ENCODE measurements at regions not wholly inside any gene's neighbourhood (a gene's known extent, or its start where the extent isn't known, plus 50 kb on each side); places are given as distances from the start of the nearest gene placed in this dataset.

- no peak overlapping the region for H3K14ac ChIP-seq (ENCODE audit: insufficient read length)
- no peak for FAIRE-seq
- no peak overlapping the region for H3K4me2 ChIP-seq (ENCODE audit: insufficient read depth in 1 of 2, low read depth in 2 of 2, low read length in 2 of 2)
- no peak overlapping the region for H3K27ac ChIP-seq (ENCODE audit: low read depth, low read length)
- H3K9ac ChIP-seq (replicated peaks in 1 of 4; ENCODE audit: extremely low read depth in 1 of 4, low read depth in 3 of 4, low read length in 3 of 4): no peak overlapping the region
- H2AK5ac ChIP-seq (ENCODE audit: low read depth, low read length): no peak overlapping the region
- H2BK120ac ChIP-seq (replicated peaks; ENCODE audit: low read depth, low read length): no peak overlapping the region
- no peaks in the 10 kb centered on the region for H3K36me3 ChIP-seq (ENCODE audit: control insufficient read depth in 2 of 4, insufficient read depth in 4 of 4, low read length in 3 of 4)
- H3K4me1 ChIP-seq (replicated peaks in 1 of 4; ENCODE audit: control insufficient read depth in 3 of 4, insufficient read depth in 4 of 4, low read length in 3 of 4): peaks cover 0 to 3% (median 0%) of the 10 kb centered on the region in 4 experiments; a peak in 1 of 7 replicates
- H2BK12ac ChIP-seq (ENCODE audit: low read depth, low read length): no peak overlapping the region
- no peak overlapping the region for H3K4ac ChIP-seq (replicated peaks; ENCODE audit: insufficient read length, low read depth, low read length)
- WGBS, 2 experiments (ENCODE audit: extremely low coverage in 1 of 2, insufficient coverage in 1 of 2, insufficient read length in 1 of 2, insufficient replicate concordance in 2 of 2, low coverage in 1 of 2, low lambda C conversion rate in 2 of 2, missing lambda C conversion rate in 1 of 2): 88% methylated on average over 13 of the region's 13 CpGs; no CpG with 5 or more reads in 1 of the 2 experiments
- DNase-seq (ENCODE audit: low read depth in 1 of 2, low spot score in 2 of 2): no peak
- no peak for TF ChIP-seq RFX5 (IDR thresholded peaks at IDR 0.05; ENCODE audit: borderline replicate concordance, low read depth, low read length)
- TF ChIP-seq SAP30 (IDR thresholded peaks at IDR 0.05; ENCODE audit: insufficient read depth, insufficient replicate concordance, low read length): no peak
- TF ChIP-seq PHF8 (conservative IDR thresholded peaks at IDR 0.05; ENCODE audit: low read depth, low read length): no peak
- TF ChIP-seq TEAD4 (IDR thresholded peaks at IDR 0.05; ENCODE audit: low read depth, low read length): no peak
- no peaks in the 10 kb centered on the region for H3K23me2 ChIP-seq (ENCODE audit: low read depth, low read length)
- H3K79me1 ChIP-seq (ENCODE audit: low read depth, low read length): no peaks in the 10 kb centered on the region
- H2BK20ac ChIP-seq (ENCODE audit: low read length): no peak overlapping the region
- POLR2A ChIA-PET (ENCODE audit: partially characterized antibody): no interaction called here
- no peak overlapping the region for H2AFZ ChIP-seq (ENCODE audit: low read length)
- H3K4me3 ChIP-seq (ENCODE audit: extremely low read depth in 1 of 4, insufficient read depth in 2 of 4, low read depth in 3 of 4, low read length in 4 of 4): no peak overlapping the region
- no peaks in the 10 kb centered on the region for H3K27me3 ChIP-seq (replicated peaks in 1 of 4; ENCODE audit: control insufficient read depth in 3 of 4, extremely low read depth in 1 of 4, insufficient read depth in 3 of 4, low read length in 3 of 4)
- H3K56ac ChIP-seq (replicated peaks; ENCODE audit: insufficient read length, low read depth, low read length): no peak overlapping the region
- no peak overlapping the region for H3K23ac ChIP-seq (ENCODE audit: insufficient read length)
- no peak overlapping the region for H2BK5ac ChIP-seq (ENCODE audit: low read depth, low read length)
- no peaks in the 10 kb centered on the region for H3K9me3 ChIP-seq (ENCODE audit: insufficient read depth in 2 of 2, low read depth in 1 of 2, low read length in 1 of 2)
- no peak overlapping the region for H4K5ac ChIP-seq (ENCODE audit: insufficient read length, low read depth, low read length)
- no peak overlapping the region for H2BK15ac ChIP-seq (ENCODE audit: low read length)
- H4K8ac ChIP-seq (ENCODE audit: extremely low read depth, insufficient read depth, low read length): no peak overlapping the region
- no peak overlapping the region for H3K18ac ChIP-seq (ENCODE audit: extremely low read depth, low read length)
- CTCF ChIA-PET (ENCODE audit: partially characterized antibody): interaction anchor here (1.0 to 3.0 kb wide), 3 partner anchors 25 to 116 kb away, joined by 3 to 9 read pairs (median 3); no protein-coding TSS in a partner anchor
- no peak overlapping the region for H4K91ac ChIP-seq (replicated peaks; ENCODE audit: insufficient read length, low read length)
- H3K79me2 ChIP-seq (ENCODE audit: control insufficient read depth in 1 of 2, insufficient read depth in 2 of 2, low read length in 2 of 2): no peaks in the 10 kb centered on the region
- H4K20me1 ChIP-seq (replicated peaks in 1 of 2; ENCODE audit: control insufficient read depth in 1 of 2, insufficient read depth in 2 of 2, low read length in 2 of 2): no peaks in the 10 kb centered on the region
Measured at GRCh38 chr15:100761290-100761935, 118.2 kb upstream of the ALDH1A3 start.

Data from H1 (cell line).